GM12878 (cell line): ENCODE measurements at regions not wholly inside any gene's neighbourhood (a gene's known extent, or its start where the extent isn't known, plus 50 kb on each side); places are given as distances from the start of the nearest gene placed in this dataset.

ENCODE experiments used
- ATAC-seq: fragments of 200-7000 bp; cut with Tn5 transposase; 3 replicates; pipeline ENCODE4 v1.9.1; 2020; ENCODE audit warnings: mild to moderate bottlenecking, moderate library complexity
- BruUV-seq: library from RNA; stranded (reverse); fragments of 400-500 nt; replicated peaks from 2 replicates; lab custom pipeline; 2021; lab: Mats Ljungman, UMichigan
- CTCF ChIA-PET: fragments of 300-600 bp; sonication (Branson Sonifier 250); formaldehyde crosslinking; extraction: SDS; loops from one replicate; lab custom pipeline; 2021; ENCODE audit warnings: inconsistent platforms; lab: Yijun Ruan, JAX
- POLR2A ChIA-PET: fragments of 350-600 bp; formaldehyde crosslinking; extraction: SDS; loops from one replicate; lab custom pipeline; 2021; ENCODE audit warnings: inconsistent platforms; lab: Charles Lee
- RAD21 ChIA-PET: fragments of 300-600 bp; sonication (Branson Sonifier 250); formaldehyde crosslinking; loops from one replicate; lab custom pipeline; 2023; ENCODE audit warnings: antibody characterized with exemption; ENCODE audit not compliant: unreplicated experiment; lab: Charles Lee
- SMC1A ChIA-PET: fragments of 300-600 bp; sonication (Branson Sonifier 250); formaldehyde crosslinking; loops from one replicate; lab custom pipeline; 2023; ENCODE audit not compliant: unreplicated experiment, uncharacterized antibody; lab: Charles Lee
- DNase-seq: peaks from one replicate; pipeline ENCODE4 v3.0.0-alpha.2; 2011; ENCODE audit warnings: low read depth, low spot score
- FAIRE-seq: peaks from 3 replicates; lab custom pipeline; 2011; peaks lifted over from hg19 to GRCh38; lab: Jason Lieb, UNC
- H2AFZ ChIP-seq: 2 replicates; pipeline ENCODE4 v1.6.0; 2011; ENCODE audit warnings: low read depth, low read length, control low read depth; ENCODE audit not compliant: control insufficient read depth
- H3K27ac ChIP-seq: 2 replicates; pipeline ENCODE4 v1.5.1; 2011; ENCODE audit warnings: control low read depth; ENCODE audit not compliant: control insufficient read depth, insufficient read depth
- H3K27me3 ChIP-seq, 2 experiments: replicated peaks in 1 of 2; 2 replicates each; pipeline versions ENCODE4 v1.6.0 to v1.6.1; 2011; ENCODE audit warnings: low read length in 1 of 2; ENCODE audit not compliant: control insufficient read depth in 2 of 2, insufficient read depth in 2 of 2
- H3K36me3 ChIP-seq, 2 experiments: 2 replicates each; pipeline ENCODE4 v1.5.1; 2011; ENCODE audit warnings: low read length in 1 of 2; ENCODE audit not compliant: control insufficient read depth in 2 of 2, insufficient read depth in 2 of 2
- H3K4me1 ChIP-seq: 2 replicates; pipeline ENCODE4 v1.6.1; 2011; ENCODE audit warnings: mild to moderate bottlenecking, low read length, moderate library complexity, mixed read lengths; ENCODE audit not compliant: control insufficient read depth, insufficient read depth
- H3K4me2 ChIP-seq: 2 replicates; pipeline ENCODE4 v1.6.0; 2011; ENCODE audit warnings: control low read depth; ENCODE audit not compliant: control insufficient read depth, insufficient read depth
- H3K4me3 ChIP-seq: fragments of 200-600 bp; sonication (generic); 2 replicates; pipeline ENCODE4 v1.5.1; 2016
- H3K79me2 ChIP-seq: 2 replicates; pipeline ENCODE4 v1.6.0; 2011; ENCODE audit warnings: low read length; ENCODE audit not compliant: control insufficient read depth, insufficient read depth
- H3K9ac ChIP-seq: 2 replicates; pipeline ENCODE4 v1.8.0; 2011; ENCODE audit warnings: low read length, control low read depth, mixed read lengths; ENCODE audit not compliant: control insufficient read depth, insufficient read depth
- H3K9me3 ChIP-seq: replicated peaks from 3 replicates; pipeline ENCODE4 v1.5.1; 2011; ENCODE audit warnings: mild to moderate bottlenecking, low read length; ENCODE audit not compliant: control insufficient read depth, insufficient read depth
- H4K20me1 ChIP-seq: 2 replicates; pipeline ENCODE4 v1.6.0; 2011; ENCODE audit not compliant: control insufficient read depth, insufficient read depth
- CHD1 ChIP-seq: IDR thresholded peaks from 2 replicates; pipeline ENCODE4 v1.6.1; 2012; ENCODE audit warnings: low read depth, low read length, improper control_type of control experiment
- CTCF ChIP-seq, 3 experiments: IDR thresholded peaks in 2 of 3; conservative IDR thresholded peaks in 1 of 3; 2 replicates each; pipeline ENCODE4 v1.5.1; 2011; ENCODE audit warnings: low read depth in 3 of 3, low read length in 3 of 3, mild to moderate bottlenecking in 3 of 3, control low read depth in 2 of 3, moderate library complexity in 2 of 3, inconsistent platforms in 1 of 3, mixed read lengths in 1 of 3; ENCODE audit not compliant: control insufficient read depth in 2 of 3, insufficient read depth in 1 of 3; ENCODE audit errors: extremely low read depth in 1 of 3
- CUX1 ChIP-seq: IDR thresholded peaks from 2 replicates; pipeline ENCODE4 v1.6.1; 2012; ENCODE audit warnings: improper control_type of control experiment, low read depth, low read length; ENCODE audit not compliant: insufficient replicate concordance
- FOXM1 ChIP-seq: IDR thresholded peaks from 2 replicates; pipeline ENCODE4 v1.6.1; 2012; ENCODE audit warnings: low read depth, mild to moderate bottlenecking, inconsistent platforms, low read length, moderate library complexity
- HDAC6 ChIP-seq: fragments of 200-600 bp; sonication (generic); IDR thresholded peaks from one replicate; pipeline ENCODE4 v1.8.0; 2017; ENCODE audit warnings: antibody characterized with exemption; ENCODE audit not compliant: unreplicated experiment
- MLLT1 ChIP-seq: fragments of 450-650 bp; IDR thresholded peaks from 2 replicates; pipeline ENCODE4 v1.6.1; 2016; ENCODE audit warnings: mild to moderate bottlenecking
- PML ChIP-seq: IDR thresholded peaks from 2 replicates; pipeline ENCODE4 v1.6.1; 2012; ENCODE audit warnings: low read length, inconsistent platforms
- RFX5 ChIP-seq: IDR thresholded peaks from 2 replicates; pipeline ENCODE4 v1.6.1; 2011; ENCODE audit warnings: low read depth, low read length, improper control_type of control experiment
- ZNF592 ChIP-seq: fragments of 450-650 bp; IDR thresholded peaks from 2 replicates; pipeline ENCODE4 v1.6.1; 2017; ENCODE audit warnings: mild to moderate bottlenecking, moderate library complexity
- WGBS: methylation state at CpG from one replicate; pipeline ENCODE4 v1.1.6; 2016; ENCODE audit warnings: low lambda C conversion rate; ENCODE audit not compliant: insufficient replicate concordance, insufficient coverage; ENCODE audit errors: missing lambda C conversion rate; 5-methylcytosine and 5-hydroxymethylcytosine counted together
- in situ Hi-C: fragments of 300-500 bp; cut with MboI; formaldehyde crosslinking; loops from 9 replicates; pipeline ENCODE4 v1.14.3; 2018; ENCODE audit warnings: mixed read lengths
- intact Hi-C: fragments of 100-400 bp; cut with micrococcal nuclease; formaldehyde crosslinking; loops from one replicate; pipeline ENCODE4 v1.14.2; 2022; ENCODE audit not compliant: unreplicated experiment

GRCh38 chr11:134668076-134668475 lies 256.0 kb upstream of the B3GAT1 start:
- WGBS, result 18% methylated on average over 14 of the region's 15 CpGs
- no peak overlapping the region for H3K27ac ChIP-seq
- no peaks in the 10 kb centered on the region for H3K36me3 ChIP-seq
- no peak overlapping the region for H3K4me2 ChIP-seq
- no peak overlapping the region for H2AFZ ChIP-seq
- no peak for DNase-seq
- FAIRE-seq, result no peak
- CTCF ChIA-PET, result no interaction called here
- H3K27me3 ChIP-seq, result peaks cover 0 to 3% of the 10 kb centered on the region in 2 experiments; a peak in 1 of 4 replicates
- RAD21 ChIA-PET, result no interaction called here
- no peaks in the 10 kb centered on the region for H3K79me2 ChIP-seq
- no peak overlapping the region for H3K9ac ChIP-seq
- no peaks in the 10 kb centered on the region for H4K20me1 ChIP-seq
- no peak overlapping the region for H3K4me3 ChIP-seq
- H3K4me1 ChIP-seq, result no peaks in the 10 kb centered on the region
- SMC1A ChIA-PET, result no interaction called here
- BruUV-seq, result no TSS peak
- POLR2A ChIA-PET, result no interaction called here
- in situ Hi-C loops (no loop called here), intact Hi-C loops (no loop called here)
- no peak for ATAC-seq
- H3K9me3 ChIP-seq, result no peaks in the 10 kb centered on the region
- no peak for TF ChIP-seq HDAC6
- no peak for TF ChIP-seq CUX1
- no peak for TF ChIP-seq MLLT1
- TF ChIP-seq CHD1, result no peak
- TF ChIP-seq ZNF592, result no peak
- TF ChIP-seq PML, result no peak
- TF ChIP-seq CTCF (IDR thresholded peaks at IDR 0.05 in 2 of 3, conservative IDR thresholded peaks at IDR 0.05 in 1 of 3; ENCODE audit: control insufficient read depth in 2 of 3, extremely low read depth in 1 of 3, insufficient read depth in 1 of 3, low read depth in 3 of 3, low read length in 3 of 3), result no peak
- TF ChIP-seq RFX5, result no peak
- TF ChIP-seq FOXM1, result no peak
